Tibial nerve (tissue), 4 donors: ENCODE measurements at regions not wholly inside any gene's neighbourhood (a gene's known extent, or its start where the extent isn't known, plus 50 kb on each side); places are given as distances from the start of the nearest gene placed in this dataset.
A peak's percentile ranks its signal among the peaks of the same experiment; 100 is the strongest.

Experiments
- DNase-seq, 2 donors: peaks; one replicate each; pipeline ENCODE4 v3.0.0-alpha.2; 2019; ENCODE audit warnings: low spot score in 2 of 2
- H3K27ac ChIP-seq, 4 donors: fragments of 200-600 bp; sonication (generic) in 3 of 4; one replicate each; pipeline ENCODE4 v1.5.1; 2017 to 2019; ENCODE audit warnings: mild to moderate bottlenecking in 1 of 4
- H3K27me3 ChIP-seq, 2 donors: fragments of 200-600 bp; sonication (generic) in 1 of 2; one replicate each; pipeline versions ENCODE4 v1.5.1 to v1.6.0; 2017 to 2019
- H3K36me3 ChIP-seq, 3 donors: fragments of 200-600 bp; sonication (generic); one replicate each; pipeline ENCODE4 v1.5.1; 2018 to 2019
- H3K4me1 ChIP-seq, 4 donors: fragments of 200-600 bp; sonication (generic) in 3 of 4; one replicate each; pipeline ENCODE4 v1.5.1; 2017 to 2019
- H3K4me3 ChIP-seq, 4 donors: fragments of 200-600 bp; sonication (generic) in 3 of 4; one replicate each; pipeline ENCODE4 v1.5.1; 2017 to 2019; ENCODE audit warnings: mild to moderate bottlenecking in 1 of 4, moderate library complexity in 1 of 4
- H3K9me3 ChIP-seq, 4 donors: fragments of 200-600 bp; sonication (generic) in 3 of 4; one replicate each; pipeline ENCODE4 v1.5.1; 2017 to 2019
- EP300 ChIP-seq, 2 donors: sonication (generic); formaldehyde crosslinking; IDR thresholded peaks; one replicate each; pipeline ENCODE4 v1.6.1; 2017; ENCODE audit warnings: antibody characterized with exemption in 2 of 2, mild to moderate bottlenecking in 1 of 2
- POLR2A ChIP-seq, 2 donors: fragments of 450-650 bp; IDR thresholded peaks; one replicate each; pipeline ENCODE4 v1.6.1; 2017; ENCODE audit warnings: antibody characterized with exemption in 2 of 2, mild to moderate bottlenecking in 2 of 2, moderate library complexity in 2 of 2
- WGBS, 2 donors: methylation state at CpG; one replicate each; pipeline ENCODE4 v1.1.5; 2018; 5-methylcytosine and 5-hydroxymethylcytosine counted together
- TF ChIP-seq, protein P1 (sequence below), 5 experiments: fragments of 200-600 bp in 3 of 5; fragments of 450-650 bp in 2 of 5; sonication (generic) in 3 of 5; IDR thresholded peaks; one replicate each; pipeline ENCODE4 v1.5.1; 2016 to 2019; ENCODE audit warnings: antibody characterized with exemption in 5 of 5, mild to moderate bottlenecking in 3 of 5, moderate library complexity in 2 of 5

DNA sequence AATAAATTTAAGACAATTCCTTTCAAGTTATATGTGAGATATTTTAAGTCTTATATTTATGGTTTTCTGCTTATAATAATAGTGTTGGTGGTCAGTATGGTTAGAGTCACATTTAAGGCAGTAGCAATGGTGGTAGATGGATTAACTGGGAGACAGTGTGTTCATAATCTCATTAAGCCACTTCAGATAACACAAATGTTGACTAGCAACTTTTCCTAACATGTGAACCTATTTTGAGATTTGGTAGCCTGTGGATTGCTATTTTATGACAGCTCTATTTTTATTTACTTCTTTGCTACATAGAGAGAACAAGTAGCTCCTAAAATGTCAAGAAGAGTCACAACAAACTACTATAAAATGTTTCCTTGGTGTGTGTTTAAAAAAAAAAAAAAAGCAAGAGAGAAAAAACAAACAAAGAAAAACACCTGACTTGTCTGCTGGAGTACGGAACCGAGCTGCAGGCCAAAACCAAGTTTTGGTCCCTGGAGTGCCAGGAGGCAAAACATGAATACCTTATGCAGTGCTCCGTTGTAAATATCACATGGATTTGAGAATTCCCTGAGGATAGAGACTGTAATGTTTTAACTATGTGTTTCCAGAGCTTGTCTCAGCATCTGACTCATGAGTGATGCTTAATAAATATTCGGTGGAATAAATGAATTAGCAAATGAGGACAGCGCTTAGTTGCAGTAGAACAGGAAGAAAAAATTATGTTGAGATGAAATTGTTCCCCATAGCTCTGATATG, 457.1 kb upstream of the ROBO2 start:
- no peaks in the 10 kb centered on the region for H3K4me1 ChIP-seq
- H3K27me3 ChIP-seq: no peaks in the 10 kb centered on the region
- no peak for DNase-seq
- TF ChIP-seq, protein P1, sequence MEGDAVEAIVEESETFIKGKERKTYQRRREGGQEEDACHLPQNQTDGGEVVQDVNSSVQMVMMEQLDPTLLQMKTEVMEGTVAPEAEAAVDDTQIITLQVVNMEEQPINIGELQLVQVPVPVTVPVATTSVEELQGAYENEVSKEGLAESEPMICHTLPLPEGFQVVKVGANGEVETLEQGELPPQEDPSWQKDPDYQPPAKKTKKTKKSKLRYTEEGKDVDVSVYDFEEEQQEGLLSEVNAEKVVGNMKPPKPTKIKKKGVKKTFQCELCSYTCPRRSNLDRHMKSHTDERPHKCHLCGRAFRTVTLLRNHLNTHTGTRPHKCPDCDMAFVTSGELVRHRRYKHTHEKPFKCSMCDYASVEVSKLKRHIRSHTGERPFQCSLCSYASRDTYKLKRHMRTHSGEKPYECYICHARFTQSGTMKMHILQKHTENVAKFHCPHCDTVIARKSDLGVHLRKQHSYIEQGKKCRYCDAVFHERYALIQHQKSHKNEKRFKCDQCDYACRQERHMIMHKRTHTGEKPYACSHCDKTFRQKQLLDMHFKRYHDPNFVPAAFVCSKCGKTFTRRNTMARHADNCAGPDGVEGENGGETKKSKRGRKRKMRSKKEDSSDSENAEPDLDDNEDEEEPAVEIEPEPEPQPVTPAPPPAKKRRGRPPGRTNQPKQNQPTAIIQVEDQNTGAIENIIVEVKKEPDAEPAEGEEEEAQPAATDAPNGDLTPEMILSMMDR (IDR thresholded peaks at IDR 0.05): no peak
- TF ChIP-seq EP300 (IDR thresholded peaks at IDR 0.05) (no peak), POLR2A (IDR thresholded peaks at IDR 0.05) (no peak)
- no peaks in the 10 kb centered on the region for H3K9me3 ChIP-seq
- no peak overlapping the region for H3K4me3 ChIP-seq
- no peaks in the 10 kb centered on the region for H3K36me3 ChIP-seq
- H3K27ac ChIP-seq: no peak overlapping the region
- 52 to 57% methylated on average over 5 of the region's 5 CpGs for WGBS, 2 donors

- Histone ChIP-seq H3K4me3 (no peak overlapping the region), H3K27ac (no peak overlapping the region), H3K4me1 (no peaks in the 10 kb centered on the region), H3K27me3 (no peaks in the 10 kb centered on the region), H3K9me3 (no peaks in the 10 kb centered on the region), H3K36me3 (no peaks in the 10 kb centered on the region)
- 62 to 73% methylated on average over 2 of the region's 2 CpGs for whole genome bisulfite sequencing, 2 donors
- TF ChIP-seq, protein P1 (IDR thresholded peaks at IDR 0.05): peak in 2 of 5 experiments; percentile 27 to 37
- TF ChIP-seq EP300 (IDR thresholded peaks at IDR 0.05): no peak
- TF ChIP-seq POLR2A (IDR thresholded peaks at IDR 0.05): no peak
- no peak for DNase-seq
Observed at GRCh38 chr3:76585794-76586392, 454.0 kb upstream of the ROBO2 start.

DNA sequence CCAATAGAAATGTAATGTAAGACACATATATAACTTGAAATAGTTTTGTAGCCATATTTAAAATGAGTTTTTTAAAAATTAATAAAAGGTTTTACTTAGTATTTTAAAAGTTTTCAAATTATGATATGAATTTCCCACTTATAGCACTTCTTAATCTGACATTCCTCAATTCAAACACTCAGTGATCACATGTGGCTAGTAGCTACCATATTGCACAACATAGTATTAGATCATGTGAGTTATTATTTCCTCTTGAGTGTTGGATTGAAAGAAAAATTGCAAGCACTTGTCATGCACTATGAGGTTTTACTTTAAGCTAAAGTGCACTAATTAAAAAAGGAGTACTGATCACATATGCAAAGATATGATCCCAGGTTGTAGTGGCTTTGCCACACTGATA, 453.4 kb upstream of the ROBO2 start:
- Histone ChIP-seq H3K4me3 (no peak overlapping the region), H3K4me1 (no peaks in the 10 kb centered on the region), H3K36me3 (no peaks in the 10 kb centered on the region), H3K27me3 (no peaks in the 10 kb centered on the region), H3K9me3 (no peaks in the 10 kb centered on the region), H3K27ac (no peak overlapping the region)
- TF ChIP-seq POLR2A (IDR thresholded peaks at IDR 0.05) (no peak), EP300 (IDR thresholded peaks at IDR 0.05) (no peak)
- TF ChIP-seq, protein P1 (IDR thresholded peaks at IDR 0.05): no peak
- no peak for DNase-seq

- H3K27me3 ChIP-seq: no peaks in the 10 kb centered on the region
- no peak overlapping the region for H3K27ac ChIP-seq
- DNase-seq: no peak
- peaks cover 0 to 5% (median 0%) of the 10 kb centered on the region in 4 donors for H3K9me3 ChIP-seq
- WGBS, 2 donors: 88 to 95% methylated on average over 11 of the region's 11 CpGs
- TF ChIP-seq EP300 (IDR thresholded peaks at IDR 0.05) (no peak), POLR2A (IDR thresholded peaks at IDR 0.05) (no peak)
- TF ChIP-seq, protein P1 (IDR thresholded peaks at IDR 0.05): no peak
- H3K4me3 ChIP-seq: no peak overlapping the region
- H3K4me1 ChIP-seq: no peaks in the 10 kb centered on the region
- no peaks in the 10 kb centered on the region for H3K36me3 ChIP-seq
Observed at GRCh38 chr3:76610150-76610549, 429.7 kb upstream of the ROBO2 start.

DNA sequence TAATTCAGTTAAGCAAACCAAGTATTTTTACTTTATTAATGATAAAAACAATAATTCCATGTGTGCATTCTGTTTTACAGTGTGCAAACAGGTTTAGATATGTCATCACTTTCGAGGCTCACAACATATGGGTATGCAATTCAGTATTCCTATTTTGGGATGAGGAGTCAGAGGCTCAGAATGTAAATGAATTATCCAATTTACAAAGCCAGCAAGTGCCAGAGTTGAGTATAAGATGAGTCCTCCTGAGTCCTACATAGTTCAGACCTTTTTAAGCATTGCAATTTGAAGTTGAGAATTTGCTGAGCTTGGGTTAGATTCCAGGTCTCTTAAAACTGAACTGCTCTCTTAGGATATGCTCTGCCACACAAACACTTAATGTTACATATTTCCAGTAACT, 424.2 kb upstream of the ROBO2 start:
- peaks cover 0 to 3% (median 0%) of the 10 kb centered on the region in 4 donors for H3K9me3 ChIP-seq
- no peaks in the 10 kb centered on the region for H3K36me3 ChIP-seq
- H3K4me3 ChIP-seq: no peak overlapping the region
- H3K27ac ChIP-seq: no peak overlapping the region
- DNase-seq: no peak
- H3K27me3 ChIP-seq: no peaks in the 10 kb centered on the region
- H3K4me1 ChIP-seq: no peaks in the 10 kb centered on the region
- 55 to 58% methylated on average over 1 of the region's 1 CpG for WGBS, 2 donors
- TF ChIP-seq, protein P1 (IDR thresholded peaks at IDR 0.05): no peak
- TF ChIP-seq EP300 (IDR thresholded peaks at IDR 0.05): no peak
- TF ChIP-seq POLR2A (IDR thresholded peaks at IDR 0.05): no peak
